AG09309 (cell line): ENCODE measurements at regions not wholly inside any gene's neighbourhood (a gene's known extent, or its start where the extent isn't known, plus 50 kb on each side); places are given as distances from the start of the nearest gene placed in this dataset.
"Not testable (repeated sequence)": the region's sequence is repeated elsewhere in the genome, so short reads cannot be mapped to it uniquely, and the experiment has no call there.

ENCODE experiments used
- DNase-seq: peaks from one replicate; pipeline ENCODE4 v3.0.0-alpha.2; 2010; ENCODE audit warnings: low read depth
- H3K4me3 ChIP-seq: 2 replicates; pipeline ENCODE4 v1.5.1; 2011; ENCODE audit warnings: mild to moderate bottlenecking, low read depth, low read length, moderate library complexity; ENCODE audit not compliant: control insufficient read depth
- TF ChIP-seq, protein P1 (sequence below): IDR thresholded peaks from 2 replicates; pipeline ENCODE4 v1.5.1; 2011; ENCODE audit warnings: mild to moderate bottlenecking, low read depth, low read length, inconsistent platforms; ENCODE audit not compliant: insufficient read depth, control insufficient read depth; ENCODE audit errors: missing control alignments

DNA sequence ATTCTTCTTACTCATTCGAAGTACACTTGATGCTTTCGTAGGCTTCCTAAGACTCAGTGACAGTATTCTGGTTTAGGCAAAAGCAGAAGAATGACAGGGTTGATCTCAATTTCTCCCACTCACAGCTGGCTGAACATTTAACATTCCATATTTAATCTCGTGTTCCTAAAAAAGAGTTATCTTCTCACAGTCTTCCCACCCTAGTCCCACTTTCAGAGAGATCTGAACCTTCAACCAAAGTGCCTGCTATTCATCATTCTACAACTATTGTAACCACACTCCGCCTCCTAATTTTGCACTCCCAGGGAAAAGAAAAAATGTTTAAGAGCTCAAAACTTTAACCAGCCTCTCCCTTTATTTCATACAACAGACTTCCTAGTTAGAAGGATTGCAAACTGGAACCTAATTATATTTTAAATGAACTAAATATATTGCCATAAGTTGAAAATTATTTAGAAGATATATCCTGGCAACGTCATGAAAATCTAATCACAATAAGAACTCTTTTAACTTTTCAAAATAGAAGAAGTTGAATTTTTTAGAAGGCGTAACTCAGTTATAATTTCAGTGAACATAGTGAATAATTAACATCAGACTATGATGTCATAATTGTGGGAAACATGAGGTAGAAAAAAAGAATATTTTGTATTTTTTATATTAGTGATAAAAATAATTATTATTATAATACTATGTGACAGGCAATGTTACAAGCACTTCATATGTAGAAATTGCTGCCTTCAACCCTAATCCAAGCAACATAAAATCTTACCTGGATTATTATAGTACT is 540.9 kb upstream of the ADGRL2 start:
- H3K4me3 ChIP-seq: no peak overlapping the region
- TF ChIP-seq, protein P1, sequence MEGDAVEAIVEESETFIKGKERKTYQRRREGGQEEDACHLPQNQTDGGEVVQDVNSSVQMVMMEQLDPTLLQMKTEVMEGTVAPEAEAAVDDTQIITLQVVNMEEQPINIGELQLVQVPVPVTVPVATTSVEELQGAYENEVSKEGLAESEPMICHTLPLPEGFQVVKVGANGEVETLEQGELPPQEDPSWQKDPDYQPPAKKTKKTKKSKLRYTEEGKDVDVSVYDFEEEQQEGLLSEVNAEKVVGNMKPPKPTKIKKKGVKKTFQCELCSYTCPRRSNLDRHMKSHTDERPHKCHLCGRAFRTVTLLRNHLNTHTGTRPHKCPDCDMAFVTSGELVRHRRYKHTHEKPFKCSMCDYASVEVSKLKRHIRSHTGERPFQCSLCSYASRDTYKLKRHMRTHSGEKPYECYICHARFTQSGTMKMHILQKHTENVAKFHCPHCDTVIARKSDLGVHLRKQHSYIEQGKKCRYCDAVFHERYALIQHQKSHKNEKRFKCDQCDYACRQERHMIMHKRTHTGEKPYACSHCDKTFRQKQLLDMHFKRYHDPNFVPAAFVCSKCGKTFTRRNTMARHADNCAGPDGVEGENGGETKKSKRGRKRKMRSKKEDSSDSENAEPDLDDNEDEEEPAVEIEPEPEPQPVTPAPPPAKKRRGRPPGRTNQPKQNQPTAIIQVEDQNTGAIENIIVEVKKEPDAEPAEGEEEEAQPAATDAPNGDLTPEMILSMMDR: no peak
- DNase-seq: no peak

GRCh38 chr1:81254560-81254959 is 546.2 kb upstream of the ADGRL2 start:
- H3K4me3 ChIP-seq: no peak overlapping the region
- DNase-seq: no peak
- TF ChIP-seq, protein P1: no peak

GRCh38 chr1:81254068-81254467 is 546.7 kb upstream of the ADGRL2 start:
- TF ChIP-seq, protein P1: no peak
- H3K4me3 ChIP-seq: no peak overlapping the region
- no peak for DNase-seq

DNA sequence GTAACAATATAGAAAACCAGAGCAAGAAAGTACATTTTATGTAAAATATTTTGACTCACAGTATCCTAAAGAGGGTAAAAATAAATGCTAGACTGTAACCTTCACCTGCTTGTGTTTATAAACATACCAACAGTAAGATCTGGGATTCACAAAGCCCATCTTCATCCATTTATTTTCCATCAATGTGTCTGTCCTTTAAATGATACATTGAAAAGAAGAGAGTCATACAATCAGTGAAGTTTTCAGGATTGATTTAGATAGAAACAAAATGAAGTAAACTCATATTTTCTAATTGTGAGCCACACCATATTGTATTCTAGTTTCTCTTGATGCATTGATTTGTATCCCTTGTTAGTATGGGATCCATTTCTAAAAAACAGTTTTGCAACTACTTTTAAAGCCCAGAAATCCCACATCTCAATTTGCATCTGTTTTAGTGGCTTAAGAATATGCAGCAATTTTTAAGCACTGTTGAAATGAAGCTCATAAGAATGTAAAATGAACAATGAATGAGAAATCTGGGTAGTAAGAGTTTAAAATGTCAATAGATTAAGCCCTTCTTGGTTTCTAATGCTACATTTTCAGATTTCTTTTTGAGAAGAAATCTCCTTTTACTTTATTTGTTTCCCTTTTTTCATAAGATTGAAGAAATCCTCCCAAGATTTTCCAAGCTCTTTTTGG is 548.1 kb upstream of the ADGRL2 start:
- TF ChIP-seq, protein P1: no peak
- H3K4me3 ChIP-seq: no peak overlapping the region
- no peak for DNase-seq

DNA sequence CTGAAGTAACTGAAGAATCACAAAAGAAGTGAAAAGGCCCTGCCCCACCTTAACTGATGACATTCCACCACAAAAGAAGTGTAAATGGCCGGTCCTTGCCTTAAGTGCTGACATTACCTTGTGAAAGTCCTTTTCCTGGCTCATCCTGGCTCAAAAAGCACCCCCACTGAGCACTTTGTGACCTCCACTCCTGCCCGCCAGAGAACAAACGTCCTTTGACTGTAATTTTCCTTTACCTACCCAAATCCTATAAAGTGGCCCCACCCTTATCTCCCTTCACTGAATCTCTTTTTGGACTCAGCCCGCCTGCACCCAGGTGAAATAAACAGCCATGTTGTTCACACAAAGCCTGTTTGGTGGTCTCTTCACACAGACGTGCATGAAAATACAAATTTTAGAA is 549.9 kb upstream of the ADGRL2 start:
- H3K4me3 ChIP-seq, DNase-seq: not testable (repeated sequence)

DNA sequence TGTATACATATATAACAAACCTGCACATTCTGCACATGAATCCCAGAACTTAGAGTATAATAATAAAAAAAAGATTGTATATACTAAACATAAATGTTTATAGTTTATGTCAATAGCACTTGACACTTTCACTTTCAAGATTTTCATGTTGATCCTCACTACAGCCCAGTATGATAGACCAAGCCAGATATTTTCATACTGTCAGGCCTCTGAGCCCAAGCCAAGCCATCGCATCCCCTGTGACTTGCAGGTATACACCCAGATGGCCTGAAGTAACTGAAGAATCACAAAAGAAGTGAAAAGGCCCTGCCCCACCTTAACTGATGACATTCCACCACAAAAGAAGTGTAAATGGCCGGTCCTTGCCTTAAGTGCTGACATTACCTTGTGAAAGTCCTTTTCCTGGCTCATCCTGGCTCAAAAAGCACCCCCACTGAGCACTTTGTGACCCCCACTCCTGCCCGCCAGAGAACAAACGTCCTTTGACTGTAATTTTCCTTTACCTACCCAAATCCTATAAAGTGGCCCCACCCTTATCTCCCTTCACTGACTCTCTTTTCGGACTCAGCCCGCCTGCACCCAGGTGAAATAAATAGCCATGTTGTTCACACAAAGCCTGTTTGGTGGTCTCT is 555.5 kb upstream of the ADGRL2 start:
- H3K4me3 ChIP-seq, DNase-seq: not testable (repeated sequence)

DNA sequence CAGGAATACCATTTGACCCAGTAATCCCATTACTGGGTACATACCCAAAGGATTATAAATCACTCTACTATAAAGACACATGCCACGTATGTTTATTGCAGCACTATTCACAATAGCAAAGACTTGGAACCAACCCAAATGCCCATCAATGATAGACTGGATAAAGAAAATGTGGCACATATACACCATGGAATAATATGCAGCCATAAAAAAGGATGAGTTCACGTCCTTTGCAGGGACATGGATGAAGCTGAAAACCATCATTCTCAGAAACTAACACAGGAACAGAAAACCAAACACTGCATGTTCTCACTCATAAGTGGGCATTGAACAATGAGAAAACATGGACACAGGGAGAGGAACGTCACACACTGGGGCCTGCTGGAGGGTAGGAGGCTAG is 556.1 kb upstream of the ADGRL2 start:
- DNase-seq, H3K4me3 ChIP-seq: not testable (repeated sequence)

DNA sequence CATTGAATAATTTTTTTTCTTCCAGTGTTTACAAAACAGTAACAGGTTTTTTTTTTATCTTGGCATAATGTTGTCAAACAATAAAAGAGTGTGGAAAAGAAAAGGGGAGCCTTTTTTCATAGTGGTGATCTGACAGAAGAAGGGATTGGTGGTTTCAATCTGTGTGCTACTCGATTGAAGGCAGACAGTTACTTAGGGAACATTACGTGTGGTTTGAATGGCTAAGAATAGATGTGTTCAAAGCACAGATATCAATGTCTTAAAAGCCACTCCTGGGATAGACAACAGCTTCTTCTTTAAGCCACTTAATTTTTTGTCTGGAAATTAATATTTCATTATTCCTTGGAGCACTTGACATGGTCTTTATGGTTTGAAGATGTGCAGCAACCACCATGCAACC is 558.6 kb upstream of the ADGRL2 start:
- DNase-seq: no peak
- TF ChIP-seq, protein P1: no peak

More for the DNA sequence above, 558.6 kb upstream of the ADGRL2 start:
- H3K4me3 ChIP-seq: no peak overlapping the region
